22Rv1 (cell line): ENCODE measurements at regions not wholly inside any gene's neighbourhood (a gene's known extent, or its start where the extent isn't known, plus 50 kb on each side); places are given as distances from the start of the nearest gene placed in this dataset.

ENCODE experiments used
- CTCF ChIP-seq: fragments of 450-650 bp; IDR thresholded peaks from 2 replicates; pipeline ENCODE4 v1.5.1; 2017; ENCODE audit warnings: mild to moderate bottlenecking
- ZFX ChIP-seq: fragments of 450-650 bp; IDR thresholded peaks from 2 replicates; pipeline ENCODE4 v1.6.1; 2017; ENCODE audit warnings: antibody characterized with exemption, borderline replicate concordance

- TF ChIP-seq CTCF (no peak), ZFX (no peak)
These were observed 236.8 kb upstream of the FKBP1C start for GRCh38 chr6:62974452-62974851.
